HCT116 (cell line): ENCODE measurements at regions not wholly inside any gene's neighbourhood (a gene's known extent, or its start where the extent isn't known, plus 50 kb on each side); places are given as distances from the start of the nearest gene placed in this dataset.

Experiments
- CEBPB ChIP-seq: IDR thresholded peaks from 2 replicates; pipeline ENCODE4 v1.6.1; 2012; ENCODE audit warnings: low read depth
- CTCF ChIP-seq, 3 experiments: fragments of 200-600 bp in 1 of 3; sonication (generic) in 1 of 3; IDR thresholded peaks in 2 of 3; conservative IDR thresholded peaks in 1 of 3; 2 replicates each; pipeline ENCODE4 v1.5.1; 2012 to 2017; ENCODE audit warnings: low read depth in 2 of 3, low read length in 2 of 3, antibody characterized with exemption in 1 of 3, borderline replicate concordance in 1 of 3, control low read depth in 1 of 3, mild to moderate bottlenecking in 1 of 3, mixed read lengths in 1 of 3, mixed run types in 1 of 3, moderate library complexity in 1 of 3; ENCODE audit not compliant: insufficient read depth in 1 of 3
- EZH2 ChIP-seq: fragments of 200-600 bp; sonication (generic); IDR thresholded peaks from 2 replicates; pipeline ENCODE4 v1.6.1; 2017; ENCODE audit warnings: antibody characterized with exemption, mixed run types
- JUND ChIP-seq: IDR thresholded peaks from 2 replicates; pipeline ENCODE4 v1.6.1; 2012
- MAX ChIP-seq: IDR thresholded peaks from 2 replicates; pipeline ENCODE4 v1.6.1; 2012
- POLR2A ChIP-seq: IDR thresholded peaks from 2 replicates; pipeline ENCODE4 v1.7.0; 2011; ENCODE audit warnings: borderline replicate concordance; ENCODE audit not compliant: insufficient read depth, insufficient read length; ENCODE audit errors: extremely low read depth
- POLR2AphosphoS5 ChIP-seq: IDR thresholded peaks from 2 replicates; pipeline ENCODE4 v1.6.1; 2011; ENCODE audit warnings: mild to moderate bottlenecking, low read depth, low read length, moderate library complexity
- RAD21 ChIP-seq: IDR thresholded peaks from 2 replicates; pipeline ENCODE4 v1.6.1; 2012; ENCODE audit warnings: low read depth, mild to moderate bottlenecking
- REST ChIP-seq: IDR thresholded peaks from 2 replicates; pipeline ENCODE4 v1.6.1; 2012; ENCODE audit warnings: low read depth
- SIN3A ChIP-seq: IDR thresholded peaks from 2 replicates; pipeline ENCODE4 v1.6.1; 2012; ENCODE audit warnings: low read depth
- TCF7L2 ChIP-seq: IDR thresholded peaks from 2 replicates; pipeline ENCODE4 v1.7.0; 2011; ENCODE audit warnings: borderline replicate concordance, inconsistent platforms; ENCODE audit not compliant: insufficient read depth, insufficient read length; ENCODE audit errors: extremely low read depth
- YY1 ChIP-seq: IDR thresholded peaks from 2 replicates; pipeline ENCODE4 v1.6.1; 2011; ENCODE audit warnings: low read length, low read depth, moderate library complexity, mild to moderate bottlenecking; ENCODE audit not compliant: insufficient replicate concordance; ENCODE audit errors: extremely low read depth
- ZBTB33 ChIP-seq: IDR thresholded peaks from 2 replicates; pipeline ENCODE4 v1.6.1; 2011; ENCODE audit warnings: mild to moderate bottlenecking, low read length, moderate library complexity; ENCODE audit not compliant: insufficient replicate concordance; ENCODE audit errors: extremely low read depth
- ZFX ChIP-seq: fragments of 450-650 bp; IDR thresholded peaks from 2 replicates; pipeline ENCODE4 v1.6.1; 2017

GRCh38 chr18:68520406-68521075 is 194.4 kb downstream of the TMX3 start:
- TF ChIP-seq POLR2A, result no peak
- TF ChIP-seq POLR2AphosphoS5, result no peak
- TF ChIP-seq EZH2, result no peak
- TF ChIP-seq MAX, result no peak
- no peak for TF ChIP-seq CEBPB
- no peak for TF ChIP-seq RAD21
- no peak for TF ChIP-seq CTCF (IDR thresholded peaks at IDR 0.05 in 2 of 3, conservative IDR thresholded peaks at IDR 0.05 in 1 of 3; ENCODE audit: borderline replicate concordance in 1 of 3, insufficient read depth in 1 of 3, low read depth in 2 of 3, low read length in 2 of 3)
- no peak for TF ChIP-seq ZBTB33
- no peak for TF ChIP-seq JUND
- TF ChIP-seq ZFX, result no peak
- TF ChIP-seq YY1, result no peak
- TF ChIP-seq SIN3A, result no peak
- TF ChIP-seq TCF7L2, result no peak
- TF ChIP-seq REST, result no peak
